ENCODE measurements at regions not wholly inside any gene's neighbourhood (a gene's known extent, or its start where the extent isn't known, plus 50 kb on each side); places are given as distances from the start of the nearest gene placed in this dataset.
A peak's percentile ranks its signal among the peaks of the same experiment; 100 is the strongest.
"Not testable (repeated sequence)": the region's sequence is repeated elsewhere in the genome, so short reads cannot be mapped to it uniquely, and the experiment has no call there.

DNA sequence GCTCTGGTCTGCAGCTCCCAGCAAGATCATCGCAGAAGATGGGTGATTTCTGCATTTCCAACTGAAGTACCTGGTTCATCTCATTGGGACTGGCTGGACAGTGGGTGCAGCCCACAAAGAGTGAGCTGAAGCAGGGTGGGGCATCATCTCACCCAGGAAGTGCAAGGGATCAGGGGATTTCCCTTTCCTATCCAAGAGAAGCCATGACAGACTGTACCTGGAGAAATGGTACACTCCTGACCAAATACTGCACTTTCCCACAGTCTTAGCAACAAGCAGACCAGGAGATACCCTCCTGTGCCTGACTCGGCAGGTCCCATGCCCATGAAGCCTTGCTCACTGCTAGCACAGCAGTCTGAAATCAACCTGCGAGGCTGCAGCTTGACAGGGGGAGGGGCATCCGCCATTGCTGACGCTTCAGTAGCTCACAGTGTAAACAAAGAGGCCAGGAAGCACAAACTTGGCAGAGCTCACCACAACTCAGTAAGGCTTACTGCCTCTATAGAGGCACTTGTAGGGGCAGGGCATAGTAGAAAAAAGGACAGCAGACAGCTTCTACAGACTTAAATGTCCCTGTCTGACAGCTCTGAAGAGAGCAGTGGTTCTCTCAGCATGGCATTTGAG, 60.5 kb downstream of the AREG start:
- not testable (repeated sequence) for DNase-seq

DNA sequence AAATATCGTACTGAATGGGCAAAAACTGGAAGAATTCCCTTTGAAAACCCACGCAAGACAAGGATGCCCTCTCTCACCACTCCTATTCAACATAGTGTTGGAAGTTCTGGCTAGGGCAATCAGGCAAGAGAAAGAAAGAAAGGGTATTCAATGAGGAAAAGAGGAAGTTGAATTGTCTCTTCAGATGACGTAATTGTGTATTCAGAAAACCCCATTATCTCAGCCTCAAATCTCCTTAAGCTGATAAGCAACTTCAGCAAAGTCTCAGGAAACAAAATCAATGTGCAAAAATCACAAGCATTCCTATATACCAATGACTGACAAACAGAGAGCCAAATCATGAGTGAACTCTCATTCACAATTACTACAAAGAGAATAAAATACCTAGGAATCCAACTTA, 64.4 kb downstream of the AREG start:
- DNase-seq, result not testable (repeated sequence)

DNA sequence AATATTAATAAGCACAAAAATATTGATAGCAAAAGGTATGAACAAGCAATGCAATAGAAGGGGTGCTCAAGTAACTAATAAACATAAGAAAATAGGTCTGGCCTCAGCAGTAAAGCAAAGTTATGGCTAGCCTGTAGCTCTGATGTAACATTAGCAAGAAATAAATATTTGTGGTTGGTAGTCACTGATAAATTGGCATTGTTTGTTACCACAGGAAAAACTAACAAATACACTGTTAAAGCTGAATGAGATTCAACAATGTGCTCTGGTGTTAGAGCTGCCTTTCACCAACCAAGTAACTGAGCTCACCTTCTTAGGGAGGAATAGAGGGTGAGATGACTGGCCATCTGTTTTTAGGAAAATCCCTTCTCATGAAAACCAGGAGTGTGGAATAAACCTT, 71.4 kb downstream of the AREG start:
- no peak for DNase-seq

DNA sequence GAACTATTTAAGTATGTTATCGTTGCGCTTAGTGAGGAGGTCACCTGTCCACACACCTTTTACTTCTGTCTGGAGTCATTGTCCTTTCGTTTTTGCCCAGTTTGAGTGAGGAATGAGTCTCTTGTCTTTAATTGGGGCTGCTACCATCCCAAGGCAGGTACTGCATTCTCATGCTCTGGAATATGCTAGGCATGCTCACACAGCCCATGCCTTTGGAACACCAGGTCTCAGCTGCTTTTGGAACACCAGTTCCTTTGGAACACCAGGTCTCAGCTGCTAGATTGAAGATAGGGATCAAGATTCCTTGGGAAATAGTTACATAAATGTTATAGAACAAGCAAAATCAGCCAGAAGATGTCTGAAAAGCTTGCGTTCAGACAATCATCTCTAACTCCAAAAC, 73.1 kb downstream of the AREG start:
- DNase-seq, result no peak

DNA sequence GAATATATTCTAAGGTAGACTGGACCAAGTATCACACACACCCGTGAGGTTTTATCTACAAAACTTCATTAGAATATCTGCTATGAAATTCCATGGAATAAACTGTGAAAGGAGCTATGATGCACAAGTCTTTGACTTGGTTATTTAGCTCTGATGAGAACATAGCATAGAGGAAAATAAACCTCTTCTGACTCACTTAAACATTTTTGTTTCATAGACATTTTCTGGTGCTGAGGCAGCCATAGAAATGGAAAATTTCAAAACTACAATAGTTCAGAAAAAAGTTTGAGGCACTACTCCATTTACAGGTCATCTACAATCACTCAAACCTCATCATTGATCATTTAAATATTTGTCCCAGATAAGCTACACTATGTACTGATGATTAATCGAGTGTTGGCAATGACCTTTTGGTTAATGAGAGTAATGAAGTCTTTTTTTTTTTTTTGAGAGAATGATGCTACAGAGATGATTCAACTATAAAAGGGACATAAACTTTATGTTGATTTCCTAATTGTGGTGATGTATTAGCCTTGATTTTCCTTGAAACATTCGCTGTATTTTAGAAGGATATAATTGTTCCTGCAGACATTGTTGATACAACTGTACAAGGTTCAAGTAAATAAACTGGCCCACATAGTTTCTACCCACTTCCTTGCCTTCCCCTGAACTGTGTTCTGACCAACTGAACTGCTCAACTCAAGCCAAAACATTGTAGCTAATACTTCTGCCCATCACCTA, 77.5 kb downstream of the AREG start:
- DNase-seq, result no peak

DNA sequence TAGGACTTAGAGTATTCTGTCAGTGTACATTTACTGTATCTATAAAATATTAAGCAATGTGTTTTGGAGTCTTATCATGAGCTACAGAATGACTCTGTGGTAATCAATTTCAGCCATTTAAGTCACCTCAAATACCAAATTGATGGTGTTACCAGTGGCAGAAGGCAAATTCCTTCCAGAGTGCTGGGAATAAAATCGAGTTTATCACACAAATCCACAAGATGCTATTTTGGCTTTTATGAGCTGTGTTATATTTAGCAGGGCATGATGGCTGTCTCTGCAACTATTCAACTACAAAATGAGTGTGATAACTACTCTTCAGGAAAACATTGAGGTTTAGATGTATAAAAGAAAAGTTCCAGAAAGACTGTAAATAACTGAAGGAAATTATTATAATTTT, 78.2 kb downstream of the AREG start:
- no peak for DNase-seq

DNA sequence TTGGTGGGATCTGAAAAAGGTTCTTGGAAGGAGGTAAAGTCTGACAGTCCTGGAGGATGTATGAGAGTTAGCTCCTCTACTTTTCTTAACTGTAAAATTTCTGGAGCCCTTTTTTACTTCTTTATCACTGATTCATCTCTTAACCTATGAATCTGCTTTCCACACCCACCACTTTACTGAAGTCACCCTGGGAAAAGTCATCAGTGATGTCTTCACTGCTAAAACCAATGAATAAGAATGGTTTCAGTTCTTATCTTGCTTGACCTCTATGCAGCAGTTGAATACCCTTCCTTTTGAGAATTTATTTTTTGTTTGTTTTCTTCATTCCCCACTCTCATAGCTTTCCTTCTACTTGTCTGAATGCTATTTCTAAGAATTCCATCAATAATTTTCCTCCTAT, 80.0 kb downstream of the AREG start:
- DNase-seq, result no peak

DNA sequence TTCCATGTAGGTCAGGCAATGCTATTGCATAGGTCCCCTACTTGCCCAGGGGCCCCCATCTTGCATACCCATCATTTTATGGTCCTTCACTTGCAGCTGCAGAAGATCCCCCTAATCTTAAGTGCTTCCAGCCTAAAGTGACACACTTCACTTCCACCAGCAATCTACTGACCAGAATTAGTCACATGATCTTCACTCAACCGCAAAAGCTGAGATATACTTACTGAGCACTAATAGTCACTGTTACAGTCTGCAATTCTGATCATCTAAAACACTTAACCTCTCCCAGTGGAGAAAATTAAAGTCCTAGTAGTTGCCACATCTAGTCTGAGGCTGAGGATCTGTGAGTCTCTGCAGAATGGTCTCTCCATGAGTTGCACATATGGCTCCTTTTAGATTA, 82.1 kb downstream of the AREG start:
- DNase-seq, result no peak

DNA sequence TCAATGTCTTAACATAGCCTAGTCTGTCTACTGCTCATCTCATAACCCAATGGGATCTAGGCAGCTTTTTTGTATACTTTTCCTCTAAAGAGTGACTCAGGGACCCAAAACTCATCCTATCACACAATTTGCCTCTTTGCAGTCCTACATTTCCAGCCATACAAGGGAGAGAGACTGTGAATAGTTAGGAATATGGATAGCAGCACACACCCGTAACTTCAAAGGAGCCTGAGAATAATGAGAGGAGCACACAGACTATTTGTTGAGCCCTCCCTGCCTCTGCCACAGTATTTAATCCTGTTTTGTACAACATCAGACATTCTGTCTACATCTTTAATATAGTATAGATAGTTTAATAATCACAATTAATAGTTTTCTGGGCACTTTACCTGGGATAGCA, 83.2 kb downstream of the AREG start:
- no peak for DNase-seq

DNA sequence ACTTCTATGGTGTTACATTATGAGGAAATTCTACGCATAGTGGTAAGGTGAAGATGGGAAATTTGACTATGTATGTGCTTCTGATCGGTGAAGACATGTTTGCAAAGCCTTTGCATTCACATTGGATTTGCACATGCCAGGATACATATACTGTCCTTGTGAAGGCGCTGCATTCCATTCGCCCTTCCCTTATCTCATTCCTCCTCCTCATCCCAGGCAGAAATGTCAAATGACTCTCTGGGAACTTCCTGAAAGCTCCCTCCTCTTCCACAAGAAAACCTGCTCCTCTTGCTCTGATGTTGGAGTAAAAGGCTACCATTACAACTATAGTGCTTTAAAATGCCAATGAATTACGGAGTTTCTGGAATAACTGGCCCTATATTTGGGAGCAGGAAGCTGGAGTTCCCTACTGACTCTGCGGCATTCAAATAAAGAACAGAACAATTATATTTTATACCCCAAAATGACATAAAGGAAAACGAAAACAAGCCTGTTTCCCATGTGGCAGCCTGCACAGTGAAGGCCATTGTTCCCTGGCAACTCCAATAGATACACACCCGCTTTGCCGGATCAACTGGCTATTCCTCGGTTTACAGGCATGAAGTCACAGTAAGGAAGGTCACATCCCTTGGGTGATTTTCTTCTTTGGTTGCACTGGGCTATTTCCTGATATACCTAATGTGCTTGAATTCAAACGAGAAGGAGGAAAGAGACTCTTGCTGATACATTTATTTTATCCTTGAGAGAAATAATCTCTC, 84.5 kb downstream of the AREG start:
- no peak for DNase-seq

DNA sequence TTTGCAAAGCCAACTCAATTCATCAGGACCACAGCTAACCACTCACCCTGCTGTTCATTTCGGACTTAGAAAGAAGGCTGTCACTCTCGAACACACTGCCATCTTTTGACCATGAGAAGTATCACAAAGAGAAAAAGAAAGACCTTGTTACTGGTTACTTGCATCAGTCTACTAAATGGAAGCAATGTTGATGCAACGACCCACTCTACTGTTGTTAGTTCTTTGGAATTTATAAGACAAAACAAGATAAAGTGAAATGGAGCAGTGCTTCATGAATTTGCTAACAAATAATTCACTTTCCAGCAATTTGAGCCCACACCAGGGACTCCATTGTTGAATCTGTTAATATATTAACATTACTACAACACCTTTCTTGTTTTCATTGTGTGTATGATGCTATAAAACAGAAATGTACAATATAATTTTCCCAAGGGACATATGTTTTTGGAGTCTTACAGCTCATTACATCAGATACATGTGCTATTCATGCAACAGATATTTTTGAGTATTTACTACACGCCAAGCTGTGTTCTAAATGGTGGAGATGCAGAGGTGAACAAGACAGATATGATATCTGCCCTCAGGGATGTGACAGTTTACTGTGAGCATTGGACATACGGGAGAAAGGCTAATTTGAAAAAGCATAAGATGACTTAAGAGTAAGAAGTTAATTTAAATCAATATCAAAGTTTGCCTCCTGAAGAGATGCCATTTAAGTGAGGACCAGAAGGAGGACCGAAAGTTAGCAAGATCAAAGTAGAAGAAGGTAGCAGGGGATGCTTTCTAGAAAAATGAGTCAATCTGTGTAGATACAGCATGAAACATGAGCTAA, 87.2 kb downstream of the AREG start:
- DNase-seq, result peak in 1 of 2 donors; percentile 1

DNA sequence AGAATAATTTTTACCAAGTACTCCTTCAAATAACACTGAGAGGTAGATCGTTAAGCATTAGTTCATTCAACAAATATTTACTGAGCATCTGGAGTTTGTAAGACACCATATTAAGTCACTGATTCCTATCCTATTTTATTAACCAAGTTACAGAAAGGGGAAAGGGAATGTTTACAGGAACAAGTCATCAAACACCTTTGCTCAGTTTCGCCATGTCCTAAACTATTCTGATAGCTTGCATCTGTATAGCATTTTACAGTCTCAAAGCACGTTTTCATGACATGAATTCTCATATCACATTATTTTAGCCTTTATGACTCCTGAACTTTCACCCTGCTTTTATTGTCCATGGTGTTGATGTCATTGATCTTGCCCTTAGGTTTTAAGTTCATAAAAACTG, 89.2 kb downstream of the AREG start:
- DNase-seq, result no peak

DNA sequence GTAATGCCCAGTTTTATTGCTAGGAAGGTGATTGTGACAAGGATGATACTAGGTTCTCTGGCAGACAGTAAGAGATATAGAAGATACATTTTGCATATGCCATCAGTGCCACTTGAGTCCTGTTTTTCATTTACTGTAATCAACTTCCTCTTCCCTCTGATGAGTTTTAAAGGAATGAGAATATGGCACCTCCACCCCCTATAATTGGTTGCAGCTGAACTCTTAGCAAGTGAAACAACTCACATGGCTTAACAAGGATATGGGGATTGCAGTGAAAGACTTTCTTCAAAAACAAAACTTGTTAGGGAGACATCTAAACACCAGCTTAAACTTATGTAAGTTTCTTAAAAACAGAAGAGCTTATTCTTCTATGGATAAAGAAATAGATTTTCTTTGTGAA, 90.0 kb downstream of the AREG start:
- DNase-seq, result no peak

DNA sequence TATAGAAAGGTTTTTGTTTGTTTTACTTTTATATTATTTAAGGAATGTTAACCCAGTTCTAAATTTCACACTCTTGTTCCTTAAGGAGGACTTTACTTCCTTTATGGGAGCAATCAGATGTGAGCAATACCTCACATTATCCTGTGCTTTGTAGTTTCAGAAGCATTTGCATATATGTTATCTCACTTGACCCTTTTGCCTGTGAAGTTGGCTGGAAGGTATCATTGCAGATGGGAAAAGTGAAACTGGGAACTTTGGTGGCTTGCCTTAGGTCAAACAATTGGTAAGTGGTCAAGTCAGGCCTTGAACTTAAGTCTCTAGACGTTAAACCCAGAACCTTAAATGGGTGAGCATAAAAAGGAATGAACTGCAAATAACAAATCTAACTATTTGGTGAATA, 90.6 kb downstream of the AREG start:
- DNase-seq, result no peak

DNA sequence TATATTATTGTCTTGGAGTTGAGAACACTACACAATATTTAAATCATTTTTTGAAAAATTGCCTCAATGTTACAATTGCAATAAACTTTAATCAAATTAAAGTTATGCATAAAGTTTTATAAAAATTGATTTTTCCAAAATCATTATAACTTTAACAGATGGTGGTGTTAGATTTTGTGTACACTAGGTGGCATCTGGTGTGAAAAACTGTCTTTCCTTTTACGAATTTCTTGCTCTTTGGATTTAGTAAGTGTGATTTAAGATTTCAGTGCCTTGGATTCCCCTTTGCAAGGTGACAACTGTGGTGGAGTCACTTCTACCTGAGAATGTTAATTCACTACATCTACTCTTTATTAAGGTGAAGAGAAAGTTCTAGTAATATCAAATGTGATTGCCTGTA, 91.6 kb downstream of the AREG start:
- no peak for DNase-seq

DNA sequence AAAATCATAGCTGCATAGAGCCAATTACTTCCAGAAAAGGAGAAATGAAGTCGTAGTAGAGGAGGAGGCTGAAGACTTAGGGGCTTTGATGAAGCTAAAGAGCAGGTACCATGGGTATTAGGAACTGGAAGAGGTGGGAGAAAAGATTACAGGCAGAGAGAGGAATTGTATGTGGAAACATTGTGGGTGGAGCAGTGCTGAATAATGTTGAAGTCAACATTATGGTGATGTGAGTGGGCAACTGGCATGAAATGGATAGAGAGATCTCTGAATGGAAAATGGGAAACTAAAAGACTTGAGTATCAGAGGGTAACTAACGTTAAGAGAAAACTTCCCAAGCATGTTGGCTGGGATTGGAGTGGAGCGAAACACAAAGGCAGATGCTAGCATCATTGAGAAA, 92.5 kb downstream of the AREG start:
- no peak for DNase-seq

DNA sequence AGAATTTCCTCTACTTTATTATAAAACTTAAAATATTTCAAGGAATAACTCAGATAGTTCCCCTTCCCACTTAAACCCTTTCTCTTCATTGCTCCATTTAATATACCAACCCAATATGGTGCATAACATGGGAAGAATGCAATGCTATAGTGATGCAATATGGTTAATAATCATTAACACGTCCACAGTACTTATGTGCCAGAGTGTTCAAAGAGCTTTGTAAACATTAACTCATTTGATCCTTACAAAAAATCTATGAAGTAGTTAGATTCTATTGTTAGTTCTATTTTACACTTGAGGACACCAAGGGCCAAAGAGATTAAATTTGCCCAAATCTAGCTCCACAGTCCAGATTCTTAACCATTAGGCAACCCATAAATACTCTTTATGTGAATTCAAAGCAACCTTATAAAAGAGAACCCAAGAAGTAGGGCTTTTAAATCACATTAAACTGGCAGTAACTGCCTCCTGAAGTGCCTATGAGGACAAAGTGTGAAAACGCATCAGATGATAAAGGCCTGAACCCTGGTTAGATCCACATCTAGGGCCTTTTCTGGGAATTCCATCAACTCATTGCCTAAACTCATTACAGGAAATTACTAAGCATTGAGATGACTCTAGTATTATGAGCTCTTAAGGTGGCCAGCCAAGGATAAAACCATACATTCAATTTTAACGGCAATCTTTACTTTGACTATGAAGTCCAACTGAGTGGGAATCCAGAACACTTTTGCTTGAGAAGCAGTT, 94.3 kb downstream of the AREG start:
- no peak for DNase-seq

DNA sequence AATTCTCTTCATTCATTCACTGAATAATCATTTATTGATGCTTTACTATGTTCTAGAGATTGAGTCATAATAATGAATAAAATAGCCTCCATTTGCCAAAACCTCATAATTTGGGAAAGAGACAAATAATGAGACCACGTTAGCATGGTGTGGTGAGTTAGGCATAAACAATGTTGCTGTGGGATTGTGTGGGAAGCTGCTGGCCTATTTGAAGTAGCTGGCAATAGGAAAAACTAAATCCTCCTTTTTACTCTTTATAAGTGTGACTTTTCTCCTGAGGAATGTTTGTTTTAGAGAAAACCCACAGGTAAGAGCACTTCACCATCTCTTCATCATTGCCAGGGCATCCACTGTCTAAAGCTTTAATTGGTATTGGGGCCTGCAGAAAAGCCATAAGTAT, 95.3 kb downstream of the AREG start:
- no peak for DNase-seq

DNA sequence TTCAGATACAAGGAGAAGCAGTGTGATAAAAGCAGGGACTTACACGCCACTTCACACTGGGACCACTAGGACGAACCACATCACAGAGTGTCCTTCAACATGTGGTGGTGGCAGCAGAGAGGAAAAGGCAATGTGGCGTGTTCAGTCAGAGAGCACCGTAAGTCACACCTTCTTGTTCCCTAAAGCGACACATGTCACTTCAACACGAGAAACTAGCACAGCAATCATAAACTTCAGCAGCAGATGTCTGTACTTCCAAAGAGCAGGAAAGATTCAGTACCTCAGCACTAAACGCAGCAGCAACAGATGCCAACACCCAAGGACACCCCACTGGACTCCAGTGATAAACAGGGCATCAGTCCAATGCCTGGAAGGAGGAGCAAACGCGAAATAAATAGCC, 96.7 kb downstream of the AREG start:
- DNase-seq, result no peak

DNA sequence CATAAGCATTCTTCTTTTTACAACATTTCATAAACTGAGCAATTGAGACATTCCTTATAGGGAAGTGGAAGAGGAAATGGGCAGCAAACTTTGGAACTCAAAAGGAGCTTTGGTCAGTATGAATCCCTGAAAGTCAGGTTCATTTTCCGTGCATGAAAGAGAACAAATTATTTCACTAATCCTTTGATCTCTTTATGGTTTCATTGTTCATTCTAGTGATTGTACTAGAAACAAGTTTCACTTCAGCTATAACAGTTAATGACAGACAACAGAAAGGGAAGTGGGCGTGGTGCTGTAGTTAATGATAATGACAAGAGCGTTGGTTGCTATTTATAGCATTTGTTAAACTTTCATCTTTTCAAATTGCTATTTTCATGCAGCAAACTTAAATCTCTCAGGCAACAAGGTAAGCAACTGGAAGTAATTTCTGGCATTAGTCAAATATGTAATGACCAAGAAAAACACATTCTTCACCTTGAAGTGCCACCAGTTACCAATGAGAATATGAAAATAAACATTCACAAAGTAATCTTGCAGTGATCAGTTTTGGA, 98.4 kb downstream of the AREG start:
- DNase-seq, result no peak

DNA sequence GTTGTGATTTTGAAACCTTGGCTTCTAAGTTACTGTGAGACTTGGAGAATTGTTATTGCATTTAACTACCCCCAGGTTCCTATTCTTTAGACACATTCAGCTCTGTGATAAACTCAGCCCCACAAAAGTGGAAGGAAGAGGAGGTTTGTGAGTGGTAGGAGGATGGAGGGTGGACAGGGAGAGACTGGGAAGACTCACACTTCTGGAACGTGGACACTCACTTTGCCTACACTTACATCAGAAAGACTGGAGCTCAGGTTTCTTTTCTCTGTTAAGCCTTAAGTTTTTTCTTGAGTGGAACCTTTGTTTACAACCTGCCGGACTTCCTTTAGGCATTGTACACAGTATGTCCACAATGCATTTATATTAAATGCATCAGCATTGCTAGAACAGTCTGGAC, 99.0 kb downstream of the AREG start:
- no peak for DNase-seq

DNA sequence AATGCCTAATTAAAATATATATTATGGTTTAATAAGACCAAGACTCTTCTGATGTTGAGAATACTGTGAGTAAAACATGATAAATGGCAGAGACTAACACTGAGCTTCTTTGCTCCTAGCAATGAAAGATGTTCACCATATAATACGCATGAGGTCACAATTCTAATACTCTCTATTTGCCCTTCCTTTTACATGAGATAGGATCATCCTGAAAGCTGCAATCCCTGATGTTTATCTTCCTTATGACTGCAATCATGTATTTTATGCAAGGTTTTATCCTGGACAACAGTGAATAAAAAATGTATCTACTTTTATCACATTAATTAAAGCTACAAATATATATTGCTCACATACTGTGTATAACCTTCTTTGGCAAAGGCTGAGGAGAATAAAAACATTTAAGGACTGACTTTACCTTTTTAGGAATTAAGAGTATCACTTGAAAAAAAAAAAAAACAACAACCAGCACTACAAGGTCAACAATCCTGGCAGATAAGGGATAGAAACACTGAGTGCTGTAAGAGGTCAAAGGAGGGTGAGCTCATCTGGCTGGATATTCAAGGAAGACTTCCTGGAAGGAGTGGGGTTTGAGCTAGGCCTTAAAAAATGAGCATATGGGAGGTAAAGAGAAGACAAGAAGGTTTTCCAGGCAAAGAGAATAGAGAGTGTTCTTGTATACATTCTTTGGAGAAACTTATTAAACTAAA, 99.9 kb downstream of the AREG start:
- DNase-seq, result no peak
